HCT116 (cell line): ENCODE measurements at regions not wholly inside any gene's neighbourhood (a gene's known extent, or its start where the extent isn't known, plus 50 kb on each side); places are given as distances from the start of the nearest gene placed in this dataset.

Source experiments
- ATAC-seq: fragments of 200-7000 bp; cut with Tn5 transposase; 2 replicates; pipeline ENCODE4 v1.9.1; 2020; ENCODE audit warnings: mild to moderate bottlenecking, moderate library complexity
- BruUV-seq: library from RNA; stranded (reverse); fragments of 400-500 nt; replicated peaks from 2 replicates; lab custom pipeline; 2021; lab: Mats Ljungman, UMichigan
- CTCF ChIA-PET: fragments of 300-600 bp; sonication (Branson Sonifier 250); formaldehyde crosslinking; loops from one replicate; lab custom pipeline; 2021; ENCODE audit warnings: antibody characterized with exemption; lab: Charles Lee
- POLR2A ChIA-PET: fragments of 300-600, 350-600 bp; sonication (Branson Sonifier 250); formaldehyde crosslinking; loops from one replicate; lab custom pipeline; 2021; ENCODE audit warnings: antibody characterized with exemption; lab: Charles Lee
- RAD21 ChIA-PET, 2 experiments: fragments of 300-600 bp; sonication (Branson Sonifier 250); formaldehyde crosslinking; loops; one replicate each; lab custom pipeline; 2023; ENCODE audit warnings: low total read pairs in 2 of 2; ENCODE audit not compliant: uncharacterized antibody in 2 of 2, unreplicated experiment in 2 of 2, low non-redundant PET in 1 of 2; lab: Charles Lee
- DNase-seq: peaks from one replicate; pipeline ENCODE4 v3.0.0-alpha.2; 2010; ENCODE audit warnings: low read depth, low spot score
- H2AFZ ChIP-seq: fragments of 200-600 bp; shearing (Covaris generic), sonication (generic); 2 replicates; pipeline ENCODE4 v1.6.1; 2017; ENCODE audit warnings: low read depth, mixed run types, mixed read lengths, antibody characterized with exemption, low read length; ENCODE audit not compliant: poor library complexity, severe bottlenecking
- H3K27ac ChIP-seq: 2 replicates; pipeline ENCODE4 v1.5.1; 2012; ENCODE audit warnings: low read depth, low read length
- H3K27me3 ChIP-seq: fragments of 200-600 bp; sonication (generic); 2 replicates; pipeline ENCODE4 v1.6.1; 2016; ENCODE audit warnings: mixed run types, low read length, mixed read lengths; ENCODE audit not compliant: insufficient read depth
- H3K36me3 ChIP-seq, 2 experiments: fragments of 200-500 bp in 1 of 2; fragments of 200-600 bp in 1 of 2; sonication (Bioruptor generic) in 1 of 2; sonication (generic) in 1 of 2; 2 replicates each; pipeline versions ENCODE4 v1.5.1 to v1.6.1; 2014 to 2016; ENCODE audit warnings: low read length in 2 of 2, inconsistent platforms in 1 of 2, mixed read lengths in 1 of 2, mixed run types in 1 of 2; ENCODE audit not compliant: insufficient read depth in 2 of 2, control insufficient read depth in 1 of 2
- H3K4me1 ChIP-seq, 2 experiments: fragments of 200-600 bp in 1 of 2; sonication (generic) in 1 of 2; 2 replicates each; pipeline versions ENCODE4 v1.5.1 to v1.6.1; 2012 to 2017; ENCODE audit warnings: low read length in 2 of 2, inconsistent platforms in 1 of 2, mild to moderate bottlenecking in 1 of 2, mixed read lengths in 1 of 2, mixed run types in 1 of 2, moderate library complexity in 1 of 2; ENCODE audit not compliant: insufficient read depth in 2 of 2, control insufficient read depth in 1 of 2
- H3K4me2 ChIP-seq: fragments of 200-600 bp; sonication (generic); 2 replicates; pipeline ENCODE4 v1.6.1; 2017; ENCODE audit warnings: mixed run types, low read length, mixed read lengths
- H3K4me3 ChIP-seq, 2 experiments: fragments of 200-600 bp in 1 of 2; sonication (generic) in 1 of 2; replicated peaks in 1 of 2; 2 replicates each; pipeline ENCODE4 v1.5.1; 2011 to 2016; ENCODE audit warnings: low read length in 2 of 2, control low read depth in 1 of 2, low read depth in 1 of 2, mild to moderate bottlenecking in 1 of 2, mixed read lengths in 1 of 2, mixed run types in 1 of 2
- H3K79me2 ChIP-seq: fragments of 200-600 bp; sonication (generic); 2 replicates; pipeline ENCODE4 v1.6.1; 2017; ENCODE audit warnings: mild to moderate bottlenecking, mixed run types, low read length, moderate library complexity, mixed read lengths; ENCODE audit not compliant: insufficient read depth
- H3K9ac ChIP-seq: fragments of 200-600 bp; sonication (generic); 2 replicates; pipeline ENCODE4 v1.6.1; 2016; ENCODE audit warnings: low read length, mixed read lengths
- H3K9me2 ChIP-seq: fragments of 200-600 bp; sonication (generic), shearing (Covaris generic); 2 replicates; pipeline ENCODE4 v1.6.1; 2017; ENCODE audit warnings: mixed run types, mild to moderate bottlenecking, moderate library complexity; ENCODE audit not compliant: insufficient read depth
- H3K9me3 ChIP-seq, 2 experiments: fragments of 200-500 bp in 1 of 2; fragments of 200-600 bp in 1 of 2; sonication (Bioruptor generic) in 1 of 2; sonication (generic) in 1 of 2; 2 replicates each; pipeline ENCODE4 v1.6.1; 2014 to 2017; ENCODE audit warnings: low read length in 2 of 2, mixed read lengths in 2 of 2, inconsistent platforms in 1 of 2, low read depth in 1 of 2, mild to moderate bottlenecking in 1 of 2, mixed run types in 1 of 2, moderate library complexity in 1 of 2; ENCODE audit not compliant: control insufficient read depth in 1 of 2, insufficient read depth in 1 of 2
- H4K20me1 ChIP-seq: fragments of 200-600 bp; sonication (generic), shearing (Covaris generic); 2 replicates; pipeline ENCODE4 v1.6.1; 2017; ENCODE audit warnings: mixed run types, mild to moderate bottlenecking, moderate library complexity; ENCODE audit not compliant: insufficient read depth
- CBX3 ChIP-seq: IDR thresholded peaks from 2 replicates; pipeline ENCODE4 v1.6.1; 2012; ENCODE audit warnings: low read depth
- CEBPB ChIP-seq: IDR thresholded peaks from 2 replicates; pipeline ENCODE4 v1.6.1; 2012; ENCODE audit warnings: low read depth
- CTCF ChIP-seq, 3 experiments: fragments of 200-600 bp in 1 of 3; sonication (generic) in 1 of 3; IDR thresholded peaks in 2 of 3; conservative IDR thresholded peaks in 1 of 3; 2 replicates each; pipeline ENCODE4 v1.5.1; 2012 to 2017; ENCODE audit warnings: low read depth in 2 of 3, low read length in 2 of 3, antibody characterized with exemption in 1 of 3, borderline replicate concordance in 1 of 3, control low read depth in 1 of 3, mild to moderate bottlenecking in 1 of 3, mixed read lengths in 1 of 3, mixed run types in 1 of 3, moderate library complexity in 1 of 3; ENCODE audit not compliant: insufficient read depth in 1 of 3
- ELF1 ChIP-seq: IDR thresholded peaks from 2 replicates; pipeline ENCODE4 v1.6.1; 2012; ENCODE audit warnings: low read depth, borderline replicate concordance
- JUND ChIP-seq: IDR thresholded peaks from 2 replicates; pipeline ENCODE4 v1.6.1; 2012
- POLR2A ChIP-seq: IDR thresholded peaks from 2 replicates; pipeline ENCODE4 v1.7.0; 2011; ENCODE audit warnings: borderline replicate concordance; ENCODE audit not compliant: insufficient read depth, insufficient read length; ENCODE audit errors: extremely low read depth
- REST ChIP-seq: IDR thresholded peaks from 2 replicates; pipeline ENCODE4 v1.6.1; 2012; ENCODE audit warnings: low read depth
- SIN3A ChIP-seq: IDR thresholded peaks from 2 replicates; pipeline ENCODE4 v1.6.1; 2012; ENCODE audit warnings: low read depth
- TCF7L2 ChIP-seq: IDR thresholded peaks from 2 replicates; pipeline ENCODE4 v1.7.0; 2011; ENCODE audit warnings: borderline replicate concordance, inconsistent platforms; ENCODE audit not compliant: insufficient read depth, insufficient read length; ENCODE audit errors: extremely low read depth
- YY1 ChIP-seq: IDR thresholded peaks from 2 replicates; pipeline ENCODE4 v1.6.1; 2011; ENCODE audit warnings: low read length, low read depth, moderate library complexity, mild to moderate bottlenecking; ENCODE audit not compliant: insufficient replicate concordance; ENCODE audit errors: extremely low read depth
- ZNF274 ChIP-seq: fragments of 200-500 bp; sonication (Bioruptor generic); IDR thresholded peaks from 2 replicates; pipeline ENCODE4 v1.6.1; 2014; ENCODE audit warnings: mild to moderate bottlenecking, low read depth, low read length, inconsistent platforms
- intact Hi-C: fragments of 100-400 bp; cut with micrococcal nuclease; formaldehyde crosslinking; loops from 2 replicates; pipeline ENCODE4 v1.10.0; 2022
- TF ChIP-seq, protein P1 (sequence below): IDR thresholded peaks from 2 replicates; pipeline ENCODE4 v1.6.1; 2011; ENCODE audit warnings: mild to moderate bottlenecking, low read length, moderate library complexity; ENCODE audit not compliant: insufficient replicate concordance; ENCODE audit errors: extremely low read depth
- TF ChIP-seq, protein P2 (sequence below): IDR thresholded peaks from 2 replicates; pipeline ENCODE4 v1.6.1; 2012

DNA sequence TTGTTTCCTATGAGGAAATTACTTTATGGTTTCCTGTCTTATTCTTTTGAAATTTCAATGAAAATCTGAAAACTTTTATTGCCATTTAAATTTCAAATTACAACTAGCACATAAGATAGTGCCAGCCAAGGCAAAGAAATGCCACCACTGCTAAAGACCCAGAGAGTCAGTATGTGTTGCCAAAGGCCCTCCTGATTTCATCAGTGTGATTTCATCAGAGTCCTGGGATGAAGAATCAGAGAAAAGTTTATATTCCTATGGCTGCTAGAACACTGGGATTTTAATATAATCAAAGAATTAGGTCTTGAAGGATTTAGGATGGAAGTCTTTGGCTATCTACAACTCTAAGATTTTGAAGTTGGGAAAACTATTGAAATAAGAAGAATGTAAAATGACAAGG is 434.2 kb upstream of the CCDC54 start:
- BruUV-seq = no TSS peak
- Histone ChIP-seq H4K20me1 (no peaks in the 10 kb centered on the region), H3K4me1 (no peaks in the 10 kb centered on the region), H3K36me3 (no peaks in the 10 kb centered on the region), H2AFZ (no peak overlapping the region), H3K9me3 (no peaks in the 10 kb centered on the region), H3K79me2 (no peaks in the 10 kb centered on the region), H3K27ac (no peak overlapping the region), H3K27me3 (no peaks in the 10 kb centered on the region), H3K9ac (no peak overlapping the region), H3K9me2 (no peaks in the 10 kb centered on the region), H3K4me3 (no peak overlapping the region), H3K4me2 (no peak overlapping the region)
- no peak for DNase-seq
- ChIA-PET POLR2A (no interaction called here), CTCF (no interaction called here), RAD21 (no interaction called here)
- intact Hi-C loops = no loop called here
- no peak for ATAC-seq
- TF ChIP-seq JUND = no peak

GRCh38 chr3:106945435-106945834 is 431.8 kb upstream of the CCDC54 start:
- Histone ChIP-seq H3K79me2 (no peaks in the 10 kb centered on the region), H3K27ac (no peak overlapping the region), H3K9ac (no peak overlapping the region), H3K4me2 (no peak overlapping the region), H3K9me2 (no peaks in the 10 kb centered on the region), H3K4me3 (no peak overlapping the region), H4K20me1 (no peaks in the 10 kb centered on the region), H3K4me1 (no peaks in the 10 kb centered on the region), H3K27me3 (no peaks in the 10 kb centered on the region), H2AFZ (no peak overlapping the region), H3K36me3 (no peaks in the 10 kb centered on the region), H3K9me3 (no peaks in the 10 kb centered on the region)
- ATAC-seq (no peak), DNase-seq (no peak)
- POLR2A ChIA-PET = no interaction called here
- no TSS peak for BruUV-seq
- RAD21 ChIA-PET = no interaction called here
- intact Hi-C loops = no loop called here
- CTCF ChIA-PET = no interaction called here
- TF ChIP-seq TCF7L2 (no peak), YY1 (no peak), CEBPB (no peak), POLR2A (no peak), JUND (no peak), CBX3 (no peak), ELF1 (no peak), REST (no peak), ZNF274 (no peak), SIN3A (no peak), CTCF (IDR thresholded peaks at IDR 0.05 in 2 of 3, conservative IDR thresholded peaks at IDR 0.05 in 1 of 3; ENCODE audit: borderline replicate concordance in 1 of 3, insufficient read depth in 1 of 3, low read depth in 2 of 3, low read length in 2 of 3) (no peak)
- TF ChIP-seq, protein P1, sequence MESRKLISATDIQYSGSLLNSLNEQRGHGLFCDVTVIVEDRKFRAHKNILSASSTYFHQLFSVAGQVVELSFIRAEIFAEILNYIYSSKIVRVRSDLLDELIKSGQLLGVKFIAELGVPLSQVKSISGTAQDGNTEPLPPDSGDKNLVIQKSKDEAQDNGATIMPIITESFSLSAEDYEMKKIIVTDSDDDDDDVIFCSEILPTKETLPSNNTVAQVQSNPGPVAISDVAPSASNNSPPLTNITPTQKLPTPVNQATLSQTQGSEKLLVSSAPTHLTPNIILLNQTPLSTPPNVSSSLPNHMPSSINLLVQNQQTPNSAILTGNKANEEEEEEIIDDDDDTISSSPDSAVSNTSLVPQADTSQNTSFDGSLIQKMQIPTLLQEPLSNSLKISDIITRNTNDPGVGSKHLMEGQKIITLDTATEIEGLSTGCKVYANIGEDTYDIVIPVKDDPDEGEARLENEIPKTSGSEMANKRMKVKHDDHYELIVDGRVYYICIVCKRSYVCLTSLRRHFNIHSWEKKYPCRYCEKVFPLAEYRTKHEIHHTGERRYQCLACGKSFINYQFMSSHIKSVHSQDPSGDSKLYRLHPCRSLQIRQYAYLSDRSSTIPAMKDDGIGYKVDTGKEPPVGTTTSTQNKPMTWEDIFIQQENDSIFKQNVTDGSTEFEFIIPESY = no peak
- TF ChIP-seq, protein P2, sequence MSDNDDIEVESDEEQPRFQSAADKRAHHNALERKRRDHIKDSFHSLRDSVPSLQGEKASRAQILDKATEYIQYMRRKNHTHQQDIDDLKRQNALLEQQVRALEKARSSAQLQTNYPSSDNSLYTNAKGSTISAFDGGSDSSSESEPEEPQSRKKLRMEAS = no peak
